Suprapubic skin (tissue), 4 donors: ENCODE measurements at regions not wholly inside any gene's neighbourhood (a gene's known extent, or its start where the extent isn't known, plus 50 kb on each side); places are given as distances from the start of the nearest gene placed in this dataset.

ENCODE experiments used
- DNase-seq, 2 donors: peaks; one replicate each; pipeline ENCODE4 v3.0.0-alpha.2; 2019; ENCODE audit warnings: low spot score in 2 of 2
- H3K27ac ChIP-seq: fragments of 200-600 bp; sonication (generic); one replicate; pipeline ENCODE4 v1.5.1; 2019
- H3K27me3 ChIP-seq: fragments of 200-600 bp; sonication (generic); one replicate; pipeline ENCODE4 v1.5.1; 2019
- H3K36me3 ChIP-seq: fragments of 200-600 bp; sonication (generic); one replicate; pipeline ENCODE4 v1.5.1; 2019
- H3K4me1 ChIP-seq: fragments of 200-600 bp; sonication (generic); one replicate; pipeline ENCODE4 v1.5.1; 2019
- H3K4me3 ChIP-seq: fragments of 200-600 bp; sonication (generic); one replicate; pipeline ENCODE4 v1.5.1; 2019; ENCODE audit warnings: mild to moderate bottlenecking
- H3K9me3 ChIP-seq: fragments of 200-600 bp; sonication (generic); one replicate; pipeline ENCODE4 v1.5.1; 2019
- CTCF ChIP-seq, 2 donors: fragments of 200-600 bp in 1 of 2; fragments of 450-650 bp in 1 of 2; sonication (generic) in 1 of 2; IDR thresholded peaks; one replicate each; pipeline ENCODE4 v1.5.1; 2016 to 2019; ENCODE audit warnings: antibody characterized with exemption in 2 of 2, mild to moderate bottlenecking in 1 of 2, moderate library complexity in 1 of 2
- EP300 ChIP-seq: sonication (generic); formaldehyde crosslinking; IDR thresholded peaks from one replicate; pipeline ENCODE4 v1.6.1; 2017; ENCODE audit warnings: antibody characterized with exemption
- POLR2A ChIP-seq, 2 donors: fragments of 450-650 bp; IDR thresholded peaks; one replicate each; pipeline ENCODE4 v1.6.1; 2017; ENCODE audit warnings: antibody characterized with exemption in 2 of 2, mild to moderate bottlenecking in 2 of 2, moderate library complexity in 2 of 2
- POLR2AphosphoS5 ChIP-seq, 3 donors: sonication (generic); formaldehyde crosslinking; IDR thresholded peaks; one replicate each; pipeline ENCODE4 v1.6.1; 2017; ENCODE audit warnings: antibody characterized with exemption in 3 of 3
- WGBS: methylation state at CpG from one replicate; pipeline ENCODE4 v1.1.5; 2018; 5-methylcytosine and 5-hydroxymethylcytosine counted together

- H3K27me3 ChIP-seq = no peaks in the 10 kb centered on the region
- no peak for DNase-seq
- 51% methylated on average over 3 of the region's 3 CpGs for WGBS
- no peak overlapping the region for H3K4me3 ChIP-seq
- TF ChIP-seq CTCF (IDR thresholded peaks at IDR 0.05) (no peak), POLR2AphosphoS5 (IDR thresholded peaks at IDR 0.05) (no peak), POLR2A (IDR thresholded peaks at IDR 0.05) (no peak), EP300 (no peak)
- no peaks in the 10 kb centered on the region for H3K4me1 ChIP-seq
- H3K36me3 ChIP-seq = no peaks in the 10 kb centered on the region
- H3K27ac ChIP-seq = no peak overlapping the region
- H3K9me3 ChIP-seq = no peaks in the 10 kb centered on the region
These were observed 114.6 kb upstream of the NCKAP5 start for GRCh38 chr2:133682906-133683305.

DNA sequence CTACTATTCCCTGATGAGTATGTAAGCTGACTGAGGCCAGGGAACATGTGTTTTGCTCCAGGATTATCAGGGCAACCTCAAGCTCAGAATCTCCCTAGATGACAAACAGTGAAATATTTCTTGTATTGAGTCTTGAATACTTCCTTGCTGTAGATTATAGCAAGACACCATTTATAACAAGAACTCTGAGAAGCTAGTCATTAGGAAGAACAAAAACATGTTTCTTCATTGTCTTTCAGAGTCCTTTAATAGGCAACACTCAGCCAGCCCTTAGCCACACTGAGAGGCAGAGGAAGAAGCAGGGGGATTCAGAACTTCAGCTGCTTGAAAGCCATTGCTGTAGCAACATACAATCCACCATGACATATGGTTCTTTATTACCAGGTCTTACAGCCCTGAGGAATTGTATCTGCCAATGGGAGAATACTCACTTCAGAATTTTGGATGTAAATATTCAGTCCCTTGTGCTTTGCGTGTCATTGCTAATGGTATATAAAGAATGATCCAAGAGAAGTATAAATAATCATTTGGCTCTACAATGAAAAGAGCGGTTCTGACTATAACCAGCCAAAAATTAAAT, 117.5 kb upstream of the NCKAP5 start:
- Histone ChIP-seq H3K4me1 (no peaks in the 10 kb centered on the region), H3K9me3 (no peaks in the 10 kb centered on the region), H3K27ac (no peak overlapping the region), H3K4me3 (no peak overlapping the region), H3K27me3 (no peaks in the 10 kb centered on the region), H3K36me3 (no peaks in the 10 kb centered on the region)
- no peak for DNase-seq
- TF ChIP-seq EP300 = no peak
- no peak for TF ChIP-seq CTCF (IDR thresholded peaks at IDR 0.05)
- TF ChIP-seq POLR2A (IDR thresholded peaks at IDR 0.05) = no peak
- TF ChIP-seq POLR2AphosphoS5 (IDR thresholded peaks at IDR 0.05) = no peak
- WGBS = 90% methylated on average over 2 of the region's 2 CpGs

DNA sequence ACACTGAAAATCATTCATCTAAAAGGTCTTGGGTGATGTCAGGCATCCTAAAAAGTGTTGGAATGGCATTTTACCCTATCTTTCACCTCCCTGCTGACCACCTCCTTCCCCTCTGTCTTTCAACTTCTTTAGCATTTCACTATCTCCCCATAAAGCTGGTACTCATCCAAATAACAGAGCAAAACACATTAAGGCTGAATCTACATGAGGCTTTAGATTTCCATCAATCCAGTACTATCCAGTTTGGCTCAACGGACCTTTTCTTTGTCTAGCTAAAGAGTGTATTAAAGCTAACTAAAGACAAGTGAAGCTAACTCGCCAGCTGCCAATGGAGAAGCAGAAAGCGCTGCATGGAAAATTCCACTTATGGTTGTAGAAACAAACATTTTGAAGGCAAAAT, 122.5 kb upstream of the NCKAP5 start:
- H3K4me1 ChIP-seq = no peaks in the 10 kb centered on the region
- TF ChIP-seq EP300 (no peak), POLR2A (IDR thresholded peaks at IDR 0.05) (no peak), CTCF (IDR thresholded peaks at IDR 0.05) (no peak), POLR2AphosphoS5 (IDR thresholded peaks at IDR 0.05) (no peak)
- no peak overlapping the region for H3K27ac ChIP-seq
- WGBS = 72% methylated on average over 3 of the region's 3 CpGs
- H3K4me3 ChIP-seq = no peak overlapping the region
- H3K27me3 ChIP-seq = no peaks in the 10 kb centered on the region
- H3K9me3 ChIP-seq = no peaks in the 10 kb centered on the region
- no peak for DNase-seq
- H3K36me3 ChIP-seq = no peaks in the 10 kb centered on the region

DNA sequence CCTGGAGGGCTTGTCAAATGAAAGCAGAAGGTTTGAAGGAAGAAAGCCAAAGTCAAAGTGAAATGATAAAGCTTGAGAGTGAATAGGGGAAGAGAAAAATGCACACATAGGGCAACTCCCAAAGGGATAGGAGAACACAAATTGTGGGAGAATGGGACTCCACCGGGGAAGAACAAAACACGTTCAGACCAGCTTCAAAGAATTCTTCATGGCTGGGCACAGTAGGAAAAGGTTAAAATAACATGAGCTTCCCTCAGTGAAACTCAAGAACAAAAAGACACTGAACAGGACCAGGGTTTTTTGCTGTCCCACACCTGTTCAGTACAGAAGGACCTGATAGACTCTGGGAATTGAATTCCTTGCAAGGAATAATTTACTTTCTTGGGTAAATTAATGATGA, 123.1 kb upstream of the NCKAP5 start:
- no peak overlapping the region for H3K27ac ChIP-seq
- no peak for DNase-seq
- no peak overlapping the region for H3K4me3 ChIP-seq
- no peak for TF ChIP-seq EP300
- TF ChIP-seq CTCF (IDR thresholded peaks at IDR 0.05) = no peak
- no peak for TF ChIP-seq POLR2A (IDR thresholded peaks at IDR 0.05)
- no peak for TF ChIP-seq POLR2AphosphoS5 (IDR thresholded peaks at IDR 0.05)
- no peaks in the 10 kb centered on the region for H3K36me3 ChIP-seq
- H3K9me3 ChIP-seq = no peaks in the 10 kb centered on the region
- 64% methylated on average over 2 of the region's 2 CpGs for whole genome bisulfite sequencing
- no peaks in the 10 kb centered on the region for H3K4me1 ChIP-seq
- no peaks in the 10 kb centered on the region for H3K27me3 ChIP-seq

DNA sequence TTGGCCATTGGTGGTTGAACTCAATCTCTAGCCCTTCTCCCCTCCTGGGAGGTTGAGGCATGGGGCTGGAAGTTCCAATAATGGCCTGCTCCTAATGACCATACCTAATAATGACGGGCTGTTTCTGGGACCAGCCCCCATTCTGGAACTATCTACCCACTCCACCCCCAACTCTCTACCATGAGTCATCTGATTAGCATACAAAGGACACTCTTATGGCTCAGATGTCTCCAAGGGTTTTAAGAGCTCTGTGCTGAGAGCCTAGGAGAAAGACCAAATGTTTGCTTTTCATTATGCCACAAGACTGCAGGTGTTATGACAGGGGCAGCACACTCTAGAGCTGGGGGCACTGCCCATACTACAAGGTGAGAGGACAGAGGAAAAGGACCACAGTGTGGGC, 137.0 kb upstream of the NCKAP5 start:
- Histone ChIP-seq H3K27me3 (no peaks in the 10 kb centered on the region), H3K36me3 (no peaks in the 10 kb centered on the region), H3K4me1 (no peaks in the 10 kb centered on the region), H3K27ac (no peak overlapping the region), H3K4me3 (no peak overlapping the region), H3K9me3 (no peaks in the 10 kb centered on the region)
- no peak for DNase-seq
- WGBS = 91% methylated on average over 1 of the region's 1 CpG
- no peak for TF ChIP-seq EP300
- no peak for TF ChIP-seq CTCF (IDR thresholded peaks at IDR 0.05)
- TF ChIP-seq POLR2AphosphoS5 (IDR thresholded peaks at IDR 0.05) = no peak
- TF ChIP-seq POLR2A (IDR thresholded peaks at IDR 0.05) = no peak
